Prostate gland (tissue), 2 donors: ENCODE measurements at regions not wholly inside any gene's neighbourhood (a gene's known extent, or its start where the extent isn't known, plus 50 kb on each side); places are given as distances from the start of the nearest gene placed in this dataset.

ENCODE experiments used
- CTCF ChIP-seq, 4 experiments: fragments of 200-600 bp in 2 of 4; fragments of 450-650 bp in 2 of 4; sonication (generic) in 2 of 4; IDR thresholded peaks; 1 replicate in 3 of 4; 2 replicates in 1 of 4; pipeline ENCODE4 v1.5.1; 2016 to 2019; ENCODE audit warnings: antibody characterized with exemption in 4 of 4, mild to moderate bottlenecking in 2 of 4, moderate library complexity in 2 of 4
- POLR2A ChIP-seq: fragments of 450-650 bp; IDR thresholded peaks from one replicate; pipeline ENCODE4 v1.6.1; 2016; ENCODE audit warnings: antibody characterized with exemption, mild to moderate bottlenecking
- POLR2AphosphoS5 ChIP-seq: sonication (generic); formaldehyde crosslinking; IDR thresholded peaks from one replicate; pipeline ENCODE4 v1.6.1; 2017; ENCODE audit warnings: antibody characterized with exemption

- TF ChIP-seq POLR2AphosphoS5: no peak
- no peak for TF ChIP-seq CTCF (IDR thresholded peaks at IDR 0.05)
- no peak for TF ChIP-seq POLR2A
Observed at GRCh38 chr14:52189325-52189724, 78.2 kb upstream of the PTGDR start.
